Central memory CD8-positive, alpha-beta T cell (primary cell): ENCODE measurements at regions not wholly inside any gene's neighbourhood (a gene's known extent, or its start where the extent isn't known, plus 50 kb on each side); places are given as distances from the start of the nearest gene placed in this dataset.
"Not testable (repeated sequence)": the region's sequence is repeated elsewhere in the genome, so short reads cannot be mapped to it uniquely, and the experiment has no call there.

Experiments
- ATAC-seq: fragments of 150-1000 bp; cut with Tn5 transposase; replicated peaks from 2 replicates; pipeline ENCODE4 v1.10.0; 2022; ENCODE audit warnings: mild to moderate bottlenecking, moderate FRiP score, moderate number of reproducible peaks; ENCODE audit not compliant: poor library complexity, severe bottlenecking; ENCODE audit errors: extremely low read depth
- DNase-seq, 2 donors: peaks; one replicate each; pipeline ENCODE4 v3.0.0; 2021; ENCODE audit warnings: low spot score in 2 of 2
- H3K27ac Mint-ChIP-seq: one replicate; pipeline ENCODE4 v1.8.0; 2022; ENCODE audit warnings: low read depth, mild to moderate bottlenecking, moderate library complexity, mixed read lengths
- H3K27me3 Mint-ChIP-seq: one replicate; pipeline ENCODE4 v1.8.0; 2022; ENCODE audit warnings: mixed read lengths
- H3K36me3 Mint-ChIP-seq: one replicate; pipeline ENCODE4 v1.8.0; 2022; ENCODE audit warnings: mild to moderate bottlenecking, moderate library complexity, mixed read lengths; ENCODE audit not compliant: insufficient read depth
- H3K4me1 Mint-ChIP-seq: one replicate; pipeline ENCODE4 v1.8.0; 2022; ENCODE audit warnings: mixed read lengths
- H3K4me3 Mint-ChIP-seq: one replicate; pipeline ENCODE4 v1.8.0; 2022; ENCODE audit warnings: mild to moderate bottlenecking, moderate library complexity, mixed read lengths
- H3K9me3 Mint-ChIP-seq: one replicate; pipeline ENCODE4 v1.8.0; 2022; ENCODE audit warnings: mixed read lengths

GRCh38 chr18:51563396-51563795 lies 365.9 kb upstream of the MEX3C start:
- H3K27me3 Mint-ChIP-seq = peaks cover 24% of the 10 kb centered on the region

DNA sequence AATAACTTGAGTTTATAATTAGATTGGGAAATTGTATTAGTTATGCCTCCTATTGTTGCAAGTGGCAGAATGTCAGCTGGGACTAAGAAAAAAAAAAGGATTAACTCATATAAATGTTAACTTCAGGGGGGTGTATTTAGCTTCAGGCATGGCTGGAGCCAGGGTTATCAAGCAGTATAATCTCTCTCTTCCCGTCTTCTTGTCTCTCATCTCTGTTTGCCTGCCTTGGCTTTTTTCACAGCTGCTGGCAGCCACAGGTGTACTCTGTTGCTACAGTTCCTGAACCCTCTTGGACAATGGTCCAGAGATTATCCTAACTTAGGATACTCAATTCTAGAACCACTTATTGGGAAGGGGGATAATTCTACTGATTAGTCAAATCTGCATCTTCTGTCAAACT lies 370.7 kb upstream of the MEX3C start:
- H3K4me1 Mint-ChIP-seq = no peaks in the 10 kb centered on the region
- peaks cover 2% of the 10 kb centered on the region for H3K36me3 Mint-ChIP-seq
- H3K27ac Mint-ChIP-seq = no peak overlapping the region
- peaks cover 19% of the 10 kb centered on the region for H3K27me3 Mint-ChIP-seq
- DNase-seq (no peak), ATAC-seq (no peak)
- H3K9me3 Mint-ChIP-seq = no peaks in the 10 kb centered on the region
- no peak overlapping the region for H3K4me3 Mint-ChIP-seq

More at GRCh38 chr18:51563396-51563795, 365.9 kb upstream of the MEX3C start:
- H3K4me1 Mint-ChIP-seq = no peaks in the 10 kb centered on the region
- H3K9me3 Mint-ChIP-seq = no peaks in the 10 kb centered on the region
- H3K36me3 Mint-ChIP-seq = peaks cover 2% of the 10 kb centered on the region
- ATAC-seq = no peak
- no peak for DNase-seq
- no peak overlapping the region for H3K27ac Mint-ChIP-seq
- H3K4me3 Mint-ChIP-seq = no peak overlapping the region

- Mint-ChIP-seq H3K36me3 (no peaks in the 10 kb centered on the region), H3K4me1 (no peaks in the 10 kb centered on the region), H3K27ac (no peak overlapping the region), H3K4me3 (no peak overlapping the region), H3K27me3 (peaks cover 14% of the 10 kb centered on the region), H3K9me3 (peaks cover 6% of the 10 kb centered on the region)
- DNase-seq (no peak), ATAC-seq (no peak)
Measured at GRCh38 chr18:51569153-51569552, 371.7 kb upstream of the MEX3C start.

DNA sequence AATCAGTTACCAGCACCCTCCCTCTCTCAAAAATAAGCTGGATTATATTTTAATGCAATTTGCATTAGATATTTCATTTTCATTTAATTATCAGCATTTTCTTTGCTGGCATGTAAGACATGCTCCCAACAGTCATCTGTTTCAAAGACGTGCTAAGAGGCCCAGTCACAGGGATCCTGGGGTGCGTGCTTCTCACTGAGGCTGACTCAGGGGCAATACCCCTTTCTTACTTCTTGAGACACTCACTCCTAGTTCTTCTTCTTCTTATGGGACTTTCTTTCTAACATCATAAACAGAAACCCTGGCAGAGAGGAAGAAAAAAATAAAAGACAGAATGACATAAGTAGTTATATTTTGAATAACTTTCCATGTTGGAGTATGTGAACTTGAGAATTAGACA lies 372.1 kb upstream of the MEX3C start:
- H3K27me3 Mint-ChIP-seq = peaks cover 10% of the 10 kb centered on the region
- no peak overlapping the region for H3K4me3 Mint-ChIP-seq
- H3K4me1 Mint-ChIP-seq = no peaks in the 10 kb centered on the region
- H3K36me3 Mint-ChIP-seq = no peaks in the 10 kb centered on the region
- H3K9me3 Mint-ChIP-seq = peaks cover 9% of the 10 kb centered on the region
- DNase-seq (no peak), ATAC-seq (no peak)
- no peak overlapping the region for H3K27ac Mint-ChIP-seq

GRCh38 chr18:51570071-51570470 lies 372.6 kb upstream of the MEX3C start:
- not testable (repeated sequence) for H3K9me3 Mint-ChIP-seq, H3K36me3 Mint-ChIP-seq, DNase-seq, H3K4me1 Mint-ChIP-seq, ATAC-seq, H3K4me3 Mint-ChIP-seq, H3K27ac Mint-ChIP-seq, H3K27me3 Mint-ChIP-seq

GRCh38 chr18:51573886-51574285 lies 376.4 kb upstream of the MEX3C start:
- not testable (repeated sequence) for ATAC-seq, DNase-seq, H3K9me3 Mint-ChIP-seq, H3K36me3 Mint-ChIP-seq, H3K4me3 Mint-ChIP-seq, H3K27me3 Mint-ChIP-seq, H3K27ac Mint-ChIP-seq, H3K4me1 Mint-ChIP-seq

GRCh38 chr18:51575171-51575570 lies 377.7 kb upstream of the MEX3C start:
- Mint-ChIP-seq H3K27ac (no peak overlapping the region), H3K36me3 (no peaks in the 10 kb centered on the region), H3K27me3 (no peaks in the 10 kb centered on the region), H3K9me3 (peaks cover 9% of the 10 kb centered on the region), H3K4me3 (no peak overlapping the region), H3K4me1 (no peaks in the 10 kb centered on the region)
- DNase-seq (no peak), ATAC-seq (no peak)

- H3K4me3 Mint-ChIP-seq = no peak overlapping the region
- DNase-seq (no peak), ATAC-seq (no peak)
- H3K4me1 Mint-ChIP-seq = no peaks in the 10 kb centered on the region
- no peaks in the 10 kb centered on the region for H3K27me3 Mint-ChIP-seq
- no peaks in the 10 kb centered on the region for H3K36me3 Mint-ChIP-seq
- no peak overlapping the region for H3K27ac Mint-ChIP-seq
- H3K9me3 Mint-ChIP-seq = peaks cover 9% of the 10 kb centered on the region
Measured at GRCh38 chr18:51578406-51578980, 381.0 kb upstream of the MEX3C start.

DNA sequence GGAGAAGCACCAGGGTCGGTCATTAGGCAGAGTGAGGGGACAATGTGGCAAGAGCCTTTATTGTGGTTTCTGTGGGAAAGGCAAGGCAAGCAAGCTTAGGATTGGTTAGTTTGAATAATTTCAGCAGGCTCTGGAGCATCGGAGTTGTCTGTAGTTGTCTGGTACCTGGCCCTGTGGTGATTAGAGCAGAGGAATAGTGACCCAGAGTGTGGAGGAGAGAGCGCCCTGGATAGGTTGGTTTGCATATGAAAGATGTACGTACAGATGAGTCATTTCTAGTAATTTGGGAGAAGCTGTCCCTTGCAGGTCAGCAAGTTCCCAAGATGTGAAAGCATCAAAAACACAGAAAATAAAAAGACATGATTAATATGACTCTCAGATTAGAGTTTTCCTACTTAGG lies 383.1 kb upstream of the MEX3C start:
- Mint-ChIP-seq H3K27ac (no peak overlapping the region), H3K4me1 (no peaks in the 10 kb centered on the region), H3K9me3 (no peaks in the 10 kb centered on the region), H3K27me3 (no peaks in the 10 kb centered on the region), H3K36me3 (no peaks in the 10 kb centered on the region), H3K4me3 (no peak overlapping the region)
- no peak for ATAC-seq
- DNase-seq = no peak

DNA sequence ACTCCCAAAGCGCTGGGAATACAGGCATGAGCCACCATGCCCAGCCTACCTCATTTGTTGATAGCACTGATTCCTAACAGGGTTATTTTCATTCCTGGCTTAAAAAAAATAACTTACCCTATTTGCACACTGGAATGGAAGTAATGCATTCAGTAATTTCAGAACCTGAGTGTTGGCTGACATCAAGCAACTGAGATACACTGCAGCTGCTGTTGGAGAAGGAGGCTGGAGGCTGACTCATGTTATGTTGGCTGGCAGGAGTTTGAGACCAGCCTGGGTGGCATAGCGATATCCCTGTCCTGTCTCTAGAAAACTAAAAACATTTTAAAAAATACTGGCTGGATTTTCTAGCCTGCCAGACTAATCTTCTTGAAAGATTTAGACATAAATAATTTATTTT lies 385.1 kb upstream of the MEX3C start:
- Mint-ChIP-seq H3K27ac (no peak overlapping the region), H3K27me3 (peaks cover 16% of the 10 kb centered on the region), H3K36me3 (no peaks in the 10 kb centered on the region), H3K9me3 (no peaks in the 10 kb centered on the region), H3K4me3 (no peak overlapping the region), H3K4me1 (no peaks in the 10 kb centered on the region)
- DNase-seq (no peak), ATAC-seq (no peak)

DNA sequence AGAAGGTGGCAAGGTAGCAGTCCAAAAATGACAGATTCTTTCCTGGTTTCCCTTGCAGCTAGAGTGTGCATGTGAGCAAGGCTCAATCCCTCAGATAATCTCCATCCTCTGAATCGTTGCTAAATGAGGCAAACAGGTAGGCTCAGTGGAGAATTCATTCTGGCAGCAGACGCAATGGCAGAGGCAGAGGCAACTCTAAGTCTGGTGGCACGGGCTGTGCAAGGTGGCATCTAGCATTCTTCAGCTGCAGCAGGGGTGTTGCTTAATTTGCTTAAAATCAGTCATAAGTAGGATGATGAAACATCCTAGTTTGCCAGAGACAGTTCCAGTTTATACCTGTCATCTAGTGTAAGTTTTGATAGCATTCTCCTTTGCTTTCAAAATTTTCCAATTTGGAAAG lies 391.1 kb upstream of the MEX3C start:
- H3K27me3 Mint-ChIP-seq = peaks cover 16% of the 10 kb centered on the region
- no peaks in the 10 kb centered on the region for H3K36me3 Mint-ChIP-seq
- H3K4me3 Mint-ChIP-seq = no peak overlapping the region
- no peaks in the 10 kb centered on the region for H3K4me1 Mint-ChIP-seq
- ATAC-seq (no peak), DNase-seq (no peak)
- no peak overlapping the region for H3K27ac Mint-ChIP-seq
- H3K9me3 Mint-ChIP-seq = no peaks in the 10 kb centered on the region

DNA sequence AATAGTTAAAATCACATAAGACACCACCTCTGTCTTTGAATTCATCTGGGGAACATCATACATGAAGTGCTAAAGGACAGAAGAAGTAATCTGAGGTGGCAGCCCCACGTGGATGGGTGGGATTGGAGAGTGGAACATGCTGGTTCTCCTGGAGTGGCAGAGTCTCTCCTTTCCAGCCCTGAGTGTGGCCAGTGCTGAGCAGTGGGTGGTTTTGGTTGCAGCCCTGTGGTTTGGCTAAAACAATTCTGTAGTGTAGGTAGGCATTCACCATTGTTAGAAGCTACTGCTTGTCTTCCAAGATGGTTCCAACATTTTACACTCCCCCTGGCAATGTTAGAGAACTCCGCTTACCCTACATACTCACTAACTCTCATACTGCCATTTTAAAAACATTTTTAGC lies 396.4 kb upstream of the MEX3C start:
- Mint-ChIP-seq H3K4me1 (no peaks in the 10 kb centered on the region), H3K27ac (no peak overlapping the region), H3K4me3 (no peak overlapping the region), H3K36me3 (no peaks in the 10 kb centered on the region), H3K9me3 (peaks cover 11% of the 10 kb centered on the region), H3K27me3 (peaks cover 15% of the 10 kb centered on the region)
- DNase-seq = no peak
- no peak for ATAC-seq

- peaks cover 20% of the 10 kb centered on the region for H3K27me3 Mint-ChIP-seq
Measured at GRCh38 chr18:51603111-51603510, 405.6 kb upstream of the MEX3C start.

DNA sequence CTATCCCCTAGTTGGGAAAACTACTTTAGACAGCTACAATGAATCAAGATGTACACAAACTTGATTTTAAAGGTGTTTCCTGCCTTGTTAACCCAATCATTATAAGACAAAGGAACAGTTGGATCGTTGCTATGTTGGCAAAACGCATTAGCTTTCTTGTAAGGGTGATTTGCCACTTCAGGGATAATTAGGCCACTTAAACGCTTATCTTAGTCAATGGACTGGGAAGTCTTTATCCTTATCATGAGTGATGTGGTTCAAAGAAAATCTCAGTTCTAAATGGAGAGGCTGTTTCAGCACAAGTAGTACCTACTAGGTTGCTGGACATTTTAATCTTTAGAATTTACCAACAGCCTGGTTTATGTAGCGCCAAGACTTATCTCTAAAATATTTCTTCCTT lies 406.1 kb upstream of the MEX3C start:
- no peak for ATAC-seq
- no peak overlapping the region for H3K4me3 Mint-ChIP-seq
- peaks cover 16% of the 10 kb centered on the region for H3K27me3 Mint-ChIP-seq
- no peaks in the 10 kb centered on the region for H3K4me1 Mint-ChIP-seq
- H3K27ac Mint-ChIP-seq = no peak overlapping the region
- H3K36me3 Mint-ChIP-seq = no peaks in the 10 kb centered on the region
- no peaks in the 10 kb centered on the region for H3K9me3 Mint-ChIP-seq
- DNase-seq = no peak

More at GRCh38 chr18:51603111-51603510, 405.6 kb upstream of the MEX3C start:
- DNase-seq = no peak
- Mint-ChIP-seq H3K4me1 (no peaks in the 10 kb centered on the region), H3K9me3 (peaks cover 3% of the 10 kb centered on the region), H3K36me3 (no peaks in the 10 kb centered on the region), H3K4me3 (no peak overlapping the region), H3K27ac (no peak overlapping the region)
- ATAC-seq = no peak
